Colonic mucosa (tissue), 4 donors: ENCODE measurements at regions not wholly inside any gene's neighbourhood (a gene's known extent, or its start where the extent isn't known, plus 50 kb on each side); places are given as distances from the start of the nearest gene placed in this dataset.

Experiments used
- DNase-seq: peaks from one replicate; pipeline ENCODE4 v3.0.0-alpha.2; 2020
- H3K27ac ChIP-seq: fragments of 200-600 bp; one replicate; pipeline ENCODE4 v1.8.0; 2021
- H3K27me3 ChIP-seq: fragments of 200-600 bp; one replicate; pipeline ENCODE4 v1.8.0; 2021
- H3K36me3 ChIP-seq: fragments of 200-600 bp; one replicate; pipeline ENCODE4 v1.8.0; 2021
- H3K4me1 ChIP-seq: fragments of 200-600 bp; one replicate; pipeline ENCODE4 v1.8.0; 2021; ENCODE audit warnings: mild to moderate bottlenecking
- H3K4me3 ChIP-seq: fragments of 200-600 bp; one replicate; pipeline ENCODE4 v1.8.0; 2021
- H3K9ac ChIP-seq, 2 donors: one replicate each; pipeline ENCODE4 v1.7.0; 2013; ENCODE audit warnings: control low read depth in 2 of 2, low read depth in 2 of 2, low read length in 2 of 2
- H3K9me3 ChIP-seq: fragments of 200-600 bp; one replicate; pipeline ENCODE4 v1.8.0; 2021
- intact Hi-C: fragments of 100-400 bp; cut with DNase I; formaldehyde crosslinking; loops from one replicate; pipeline ENCODE4 v1.14.1; 2022
- TF ChIP-seq, protein P1 (sequence below): fragments of 200-600 bp; IDR thresholded peaks from one replicate; pipeline ENCODE4 v1.8.0; 2022; ENCODE audit warnings: antibody characterized with exemption, mild to moderate bottlenecking
- donor health status: healthy.
- donor health status: DM: no; HTN: no; CAD: no.
- donor health status: DM: no; HTN: no; CAD: no.

DNA sequence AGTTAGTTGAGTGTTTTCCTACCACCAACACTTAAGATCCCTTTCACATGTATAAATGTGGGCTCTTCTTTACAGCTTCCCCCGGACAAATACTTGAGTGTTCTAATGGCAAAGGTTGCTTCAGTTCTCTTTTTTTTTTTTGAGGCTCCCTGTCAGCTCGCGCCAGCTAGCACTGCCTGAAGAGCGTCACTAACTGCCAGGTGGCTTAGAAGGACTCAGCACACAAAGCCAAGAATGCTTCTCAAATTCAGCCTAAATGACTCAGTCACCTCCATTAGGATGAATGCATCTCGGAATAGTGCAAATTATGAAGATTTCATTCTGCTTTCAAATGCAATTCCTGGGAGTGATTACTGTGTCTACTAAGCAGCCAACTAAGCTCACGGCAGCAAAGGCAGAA lies 150.7 kb upstream of the BTBD3 start:
- Histone ChIP-seq H3K27me3 (no peaks in the 10 kb centered on the region), H3K27ac (no peak overlapping the region), H3K9ac (no peak overlapping the region), H3K9me3 (no peaks in the 10 kb centered on the region), H3K4me1 (no peaks in the 10 kb centered on the region), H3K4me3 (no peak overlapping the region), H3K36me3 (no peaks in the 10 kb centered on the region)
- intact Hi-C loops: no loop called here
- TF ChIP-seq, protein P1, sequence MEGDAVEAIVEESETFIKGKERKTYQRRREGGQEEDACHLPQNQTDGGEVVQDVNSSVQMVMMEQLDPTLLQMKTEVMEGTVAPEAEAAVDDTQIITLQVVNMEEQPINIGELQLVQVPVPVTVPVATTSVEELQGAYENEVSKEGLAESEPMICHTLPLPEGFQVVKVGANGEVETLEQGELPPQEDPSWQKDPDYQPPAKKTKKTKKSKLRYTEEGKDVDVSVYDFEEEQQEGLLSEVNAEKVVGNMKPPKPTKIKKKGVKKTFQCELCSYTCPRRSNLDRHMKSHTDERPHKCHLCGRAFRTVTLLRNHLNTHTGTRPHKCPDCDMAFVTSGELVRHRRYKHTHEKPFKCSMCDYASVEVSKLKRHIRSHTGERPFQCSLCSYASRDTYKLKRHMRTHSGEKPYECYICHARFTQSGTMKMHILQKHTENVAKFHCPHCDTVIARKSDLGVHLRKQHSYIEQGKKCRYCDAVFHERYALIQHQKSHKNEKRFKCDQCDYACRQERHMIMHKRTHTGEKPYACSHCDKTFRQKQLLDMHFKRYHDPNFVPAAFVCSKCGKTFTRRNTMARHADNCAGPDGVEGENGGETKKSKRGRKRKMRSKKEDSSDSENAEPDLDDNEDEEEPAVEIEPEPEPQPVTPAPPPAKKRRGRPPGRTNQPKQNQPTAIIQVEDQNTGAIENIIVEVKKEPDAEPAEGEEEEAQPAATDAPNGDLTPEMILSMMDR: no peak
- DNase-seq: no peak

DNA sequence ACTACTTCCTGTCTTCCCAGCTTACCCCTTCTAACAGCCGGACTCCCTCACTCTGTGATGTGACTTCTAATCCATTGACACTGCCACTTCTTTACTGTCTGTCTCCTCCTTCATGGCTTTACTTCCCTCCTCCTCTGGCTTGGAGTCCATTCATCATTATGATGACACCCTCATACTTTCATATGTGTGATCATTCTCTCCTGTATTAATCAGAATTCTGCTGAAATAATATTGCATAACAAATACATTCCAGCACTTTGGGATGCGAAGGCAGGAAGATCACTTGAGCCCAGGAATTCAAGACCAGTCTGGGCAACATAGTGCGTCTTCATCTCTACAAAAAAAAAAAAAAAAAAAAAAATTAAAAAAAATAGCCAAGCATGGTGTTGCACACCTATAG lies 147.9 kb upstream of the BTBD3 start:
- Histone ChIP-seq H3K9ac (no peak overlapping the region), H3K27me3 (no peaks in the 10 kb centered on the region), H3K36me3 (no peaks in the 10 kb centered on the region), H3K9me3 (no peaks in the 10 kb centered on the region), H3K4me3 (no peak overlapping the region), H3K4me1 (no peaks in the 10 kb centered on the region), H3K27ac (no peak overlapping the region)
- intact Hi-C loops: no loop called here
- DNase-seq: no peak
- TF ChIP-seq, protein P1: no peak

DNA sequence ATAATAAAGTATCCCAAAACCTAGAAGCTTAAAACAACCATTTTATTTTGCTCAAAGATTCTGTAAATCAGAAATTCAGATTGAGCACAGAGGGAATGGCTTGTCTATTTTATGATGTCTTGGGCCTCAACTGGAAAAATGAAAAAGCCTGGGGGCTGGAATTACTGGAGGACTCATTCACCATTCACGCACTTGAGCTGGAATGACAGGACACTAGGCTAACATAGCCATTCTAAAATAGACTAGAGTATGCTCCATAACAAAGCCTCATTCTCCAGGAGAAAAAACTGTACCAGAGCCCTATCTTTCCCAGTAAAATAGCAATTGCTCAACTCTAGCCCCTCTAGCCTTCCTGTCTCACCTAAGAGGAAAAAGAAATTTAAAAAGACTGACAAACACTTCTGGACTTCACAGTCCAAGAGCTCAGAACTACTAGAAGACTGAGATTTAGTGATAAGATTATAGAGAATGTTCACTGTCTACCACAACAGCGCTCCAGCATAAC lies 145.4 kb upstream of the BTBD3 start:
- TF ChIP-seq, protein P1: no peak
- no peaks in the 10 kb centered on the region for H3K27me3 ChIP-seq
- no peaks in the 10 kb centered on the region for H3K9me3 ChIP-seq
- no peak overlapping the region for H3K4me3 ChIP-seq
- H3K27ac ChIP-seq: no peak overlapping the region
- intact Hi-C loops: no loop called here
- H3K9ac ChIP-seq: no peak overlapping the region
- no peak for DNase-seq
- no peaks in the 10 kb centered on the region for H3K36me3 ChIP-seq
- no peaks in the 10 kb centered on the region for H3K4me1 ChIP-seq

DNA sequence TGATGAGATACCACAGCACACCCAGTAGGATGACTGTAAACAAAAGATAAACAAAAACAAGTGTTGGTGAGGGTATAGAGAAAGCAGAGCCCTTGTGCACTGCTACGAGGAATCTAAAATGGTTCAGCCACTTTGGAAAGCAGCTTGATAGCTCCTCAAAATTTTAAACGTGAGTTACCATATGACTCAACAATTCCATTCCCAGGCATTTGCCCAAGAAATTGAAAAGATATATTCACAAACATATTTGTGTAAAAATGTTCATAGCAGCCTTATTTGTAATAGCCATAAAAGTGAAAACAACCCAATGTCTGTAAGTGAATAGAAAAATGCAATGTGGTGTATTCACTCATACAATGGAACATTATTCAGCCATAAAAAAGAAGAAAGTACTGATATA lies 141.0 kb upstream of the BTBD3 start:
- no peak overlapping the region for H3K27ac ChIP-seq
- DNase-seq: no peak
- H3K27me3 ChIP-seq: no peaks in the 10 kb centered on the region
- H3K4me1 ChIP-seq: no peaks in the 10 kb centered on the region
- TF ChIP-seq, protein P1: no peak
- no peak overlapping the region for H3K9ac ChIP-seq
- H3K9me3 ChIP-seq: no peaks in the 10 kb centered on the region
- H3K4me3 ChIP-seq: no peak overlapping the region
- intact Hi-C loops: no loop called here
- H3K36me3 ChIP-seq: no peaks in the 10 kb centered on the region

DNA sequence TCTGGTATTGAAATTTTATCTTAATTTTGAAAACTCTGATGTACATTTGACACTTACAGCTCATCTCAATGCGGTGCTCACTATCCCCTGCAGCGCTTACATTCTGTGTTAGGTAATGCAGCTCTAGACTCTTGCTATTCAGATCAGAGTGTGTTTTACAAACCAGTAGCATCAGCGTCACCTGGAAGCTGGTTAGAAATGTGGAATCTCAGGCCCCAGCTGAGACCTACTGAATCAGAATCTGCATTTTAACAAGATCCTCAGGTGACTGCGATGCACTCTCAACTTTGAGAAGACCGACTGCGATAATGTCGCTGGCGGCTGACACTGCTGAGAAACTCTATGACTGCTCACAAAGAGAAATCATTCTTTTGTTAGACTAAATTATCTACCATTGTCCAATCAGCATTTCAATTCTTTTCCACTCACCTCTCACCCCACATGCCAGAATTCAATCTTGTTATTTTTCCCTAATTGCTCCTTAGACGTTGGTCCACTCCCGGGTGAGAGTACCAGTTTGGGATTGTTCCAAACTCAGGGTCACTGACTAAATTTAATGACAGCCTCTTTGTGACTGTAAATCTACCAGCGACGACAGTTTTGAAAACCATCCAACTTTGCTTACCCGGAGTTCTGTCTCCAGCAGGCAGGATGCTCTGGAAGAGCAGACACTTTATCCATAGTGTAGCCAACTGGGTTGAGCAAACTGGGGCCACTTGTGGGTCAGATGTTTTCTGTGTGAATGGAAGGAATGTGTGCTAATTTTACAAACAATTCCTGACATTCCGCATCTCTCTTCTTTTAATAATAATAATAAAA lies 140.1 kb upstream of the BTBD3 start:
- no peak overlapping the region for H3K27ac ChIP-seq
- DNase-seq: no peak
- no peaks in the 10 kb centered on the region for H3K36me3 ChIP-seq
- no peaks in the 10 kb centered on the region for H3K9me3 ChIP-seq
- H3K4me1 ChIP-seq: no peaks in the 10 kb centered on the region
- intact Hi-C loops: no loop called here
- no peak overlapping the region for H3K4me3 ChIP-seq
- H3K9ac ChIP-seq: no peak overlapping the region
- TF ChIP-seq, protein P1: no peak
- H3K27me3 ChIP-seq: no peaks in the 10 kb centered on the region
